GM18858 (cell line): ENCODE measurements at regions not wholly inside any gene's neighbourhood (a gene's known extent, or its start where the extent isn't known, plus 50 kb on each side); places are given as distances from the start of the nearest gene placed in this dataset.
"Not testable (repeated sequence)": the region's sequence is repeated elsewhere in the genome, so short reads cannot be mapped to it uniquely, and the experiment has no call there.

ENCODE experiments used
- ATAC-seq: cut with Tn5 transposase; IDR thresholded peaks from one replicate; pipeline ENCODE4 v1.9.1; 2021; ENCODE audit not compliant: unreplicated experiment

DNA sequence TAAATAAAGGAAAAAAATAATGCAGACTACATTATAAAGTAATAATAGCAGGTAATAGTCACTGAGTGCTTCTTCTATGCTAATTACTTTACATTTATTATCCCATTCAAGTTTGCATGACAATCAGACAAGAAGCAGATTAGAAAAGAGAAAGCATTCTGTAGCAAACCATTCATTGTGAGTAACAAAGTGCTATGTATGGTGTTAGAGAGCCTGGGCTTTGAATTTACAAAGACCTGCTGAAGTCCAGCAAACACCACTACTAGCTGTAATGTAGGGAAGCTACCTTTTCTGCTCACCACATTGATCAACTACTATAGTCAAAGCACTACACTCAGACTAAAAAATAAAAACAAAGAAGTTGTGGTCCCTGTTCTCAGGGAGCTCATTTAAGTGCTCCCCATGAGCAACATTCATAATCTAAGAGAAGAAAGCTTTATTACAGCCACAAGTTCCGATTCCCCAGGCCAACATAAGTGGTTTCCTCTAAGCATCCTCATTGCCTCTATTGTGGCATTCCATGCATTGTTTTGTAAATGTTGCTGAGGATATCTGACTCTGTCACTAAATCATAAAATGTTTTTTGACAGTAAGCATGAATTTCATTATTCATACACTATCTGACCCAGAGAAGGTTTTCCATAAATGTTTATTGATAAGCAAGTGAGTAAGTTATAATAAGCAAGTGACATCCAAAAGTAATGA, 108.5 kb downstream of the FOXD4L6 start:
- ATAC-seq: not testable (repeated sequence)

DNA sequence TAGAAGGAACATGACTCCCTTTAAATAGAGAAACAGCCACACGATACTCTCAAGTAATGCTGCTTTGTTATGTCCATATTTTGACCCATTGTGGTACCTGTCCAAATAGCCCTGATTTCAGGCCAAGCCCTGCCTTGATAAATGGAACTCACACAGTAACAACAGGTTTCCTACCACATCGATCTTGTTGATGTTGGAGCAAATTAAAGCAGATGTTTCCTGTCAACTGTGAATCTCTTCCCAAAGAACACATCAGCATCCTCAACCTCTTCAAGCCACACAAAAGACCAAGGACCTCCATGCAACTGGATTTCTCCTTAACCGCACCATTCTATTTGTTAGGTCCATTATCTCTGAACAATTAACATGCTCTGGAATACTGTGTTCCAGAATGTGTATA, 109.5 kb downstream of the FOXD4L6 start:
- ATAC-seq: not testable (repeated sequence)

DNA sequence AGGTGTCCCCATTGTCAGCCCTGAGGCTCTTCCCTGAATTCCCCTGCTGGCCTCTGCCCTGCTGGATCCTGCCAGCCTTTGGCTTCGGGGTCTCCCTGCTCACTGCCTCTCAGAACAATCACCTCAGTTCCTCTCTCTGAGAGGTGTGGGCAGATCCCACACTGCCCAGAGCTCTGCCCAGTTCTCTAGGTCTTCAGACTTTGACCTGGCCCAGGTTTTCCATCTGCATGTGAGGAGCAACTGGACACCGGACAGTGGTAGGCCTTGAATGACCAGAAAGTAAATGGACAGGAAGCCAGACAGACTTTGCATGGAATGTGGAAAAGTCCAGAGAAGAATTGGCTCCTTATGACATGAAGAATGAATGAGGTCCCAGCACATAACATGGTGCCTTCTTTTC, 111.8 kb downstream of the FOXD4L6 start:
- not testable (repeated sequence) for ATAC-seq

DNA sequence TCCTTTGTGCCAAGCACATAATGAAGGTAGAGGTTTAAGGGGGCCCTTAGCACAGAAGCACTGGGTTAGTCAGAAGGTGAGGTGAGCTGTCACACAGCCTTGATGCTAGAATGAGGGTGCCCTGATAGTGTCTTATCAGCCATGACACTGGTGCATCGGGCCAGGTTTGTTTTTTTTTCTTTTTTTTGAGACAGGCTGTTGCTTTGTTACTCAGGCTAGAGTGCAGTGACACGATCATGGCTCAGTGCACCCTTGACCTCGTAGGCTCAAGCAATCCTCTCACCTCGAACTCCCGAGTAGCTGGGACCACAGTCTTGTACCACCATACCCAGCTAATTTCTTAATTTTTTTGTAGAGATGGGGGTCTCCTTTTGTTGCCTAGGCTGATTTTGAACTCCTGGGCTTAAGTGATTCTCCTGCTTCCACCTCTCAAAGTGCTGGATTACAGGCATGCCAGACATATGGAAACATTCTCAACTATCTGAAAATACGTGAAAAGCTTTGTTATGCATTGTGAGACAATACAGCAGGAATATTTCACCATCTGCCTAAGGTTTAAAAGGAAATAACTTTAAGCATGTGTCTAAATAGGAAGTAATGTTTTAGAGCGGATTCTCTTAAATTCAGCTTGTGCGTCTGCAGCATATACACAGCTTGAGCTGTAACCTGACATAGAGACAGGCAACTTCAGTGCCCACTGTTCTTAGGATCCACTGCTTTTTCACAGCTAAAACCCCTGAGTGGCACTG, 128.4 kb downstream of the FOXD4L6 start:
- ATAC-seq: not testable (repeated sequence)

DNA sequence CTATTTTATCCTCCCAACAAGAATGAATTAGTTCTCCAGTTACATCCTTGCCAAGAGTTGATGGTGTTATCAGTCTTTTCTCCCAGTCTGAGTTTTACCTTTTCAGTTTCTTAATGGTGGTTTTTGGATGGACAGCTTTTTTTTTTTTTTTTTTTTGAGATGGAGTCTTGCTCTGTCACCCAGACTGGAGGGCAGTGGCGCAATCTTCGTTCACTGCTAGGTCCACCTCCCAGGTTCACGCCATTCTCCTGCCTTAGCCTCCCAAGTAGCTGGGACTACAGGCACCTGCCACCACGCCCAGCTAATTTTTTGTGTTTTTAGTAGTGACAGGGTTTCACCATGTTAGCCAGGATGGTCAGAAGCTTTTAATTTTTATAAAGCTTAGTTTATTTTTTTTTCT, 133.0 kb downstream of the FOXD4L6 start:
- not testable (repeated sequence) for ATAC-seq

DNA sequence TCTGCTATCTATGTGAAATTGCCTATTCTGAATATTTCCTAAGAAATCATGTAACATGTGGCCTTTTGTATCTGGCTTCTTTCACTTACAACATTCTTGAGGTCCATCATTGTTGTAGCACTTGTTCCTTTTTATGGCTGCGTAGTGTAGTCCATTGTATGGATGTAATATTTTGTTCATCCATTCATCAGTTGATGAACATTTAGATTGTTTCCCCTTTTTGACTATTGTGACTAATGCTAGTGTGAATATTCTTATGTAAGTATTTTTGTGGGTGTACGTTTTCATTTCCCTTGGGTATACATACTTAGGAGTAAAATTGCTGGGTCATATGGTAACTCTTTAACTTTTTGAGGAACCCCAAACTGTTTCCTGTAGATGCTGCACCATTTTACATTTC, 134.6 kb downstream of the FOXD4L6 start:
- ATAC-seq: not testable (repeated sequence)

DNA sequence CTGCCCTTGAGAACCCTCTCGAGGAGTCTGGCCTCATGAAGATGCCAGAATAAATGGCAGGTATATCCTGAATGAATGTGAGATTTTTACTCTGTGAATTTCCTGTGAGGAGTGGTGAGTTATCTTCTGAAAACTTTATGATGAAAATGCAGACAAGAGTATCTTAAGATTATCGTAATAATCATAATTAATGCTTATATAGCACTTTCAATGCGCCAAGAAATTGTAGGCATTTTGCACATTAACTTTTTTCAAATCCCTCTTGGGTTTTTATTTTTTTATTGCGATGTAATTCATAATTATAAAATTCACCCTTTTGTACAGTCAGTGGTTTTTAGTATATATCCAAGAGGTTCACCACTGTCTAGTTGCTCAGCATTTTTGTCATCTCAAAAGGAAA, 135.1 kb downstream of the FOXD4L6 start:
- not testable (repeated sequence) for ATAC-seq

DNA sequence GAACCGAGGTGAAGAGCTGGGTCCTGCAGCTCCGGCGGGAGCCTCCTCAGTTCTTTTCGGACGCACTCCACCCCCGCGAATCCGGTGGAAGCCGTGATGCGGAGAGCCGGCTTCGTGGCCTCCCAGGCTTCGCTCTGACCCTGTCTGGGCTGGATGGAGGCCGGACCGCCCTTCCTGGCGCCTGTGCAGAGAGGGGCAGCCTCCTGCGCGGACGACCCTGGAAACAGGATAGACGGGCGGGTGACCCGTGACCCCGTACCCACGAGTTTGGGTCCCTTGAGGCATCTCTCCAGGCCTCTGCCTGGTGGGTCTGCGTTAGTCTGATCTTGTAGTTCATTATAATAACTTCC, 136.0 kb downstream of the FOXD4L6 start:
- peak; percentile 39 for ATAC-seq

DNA sequence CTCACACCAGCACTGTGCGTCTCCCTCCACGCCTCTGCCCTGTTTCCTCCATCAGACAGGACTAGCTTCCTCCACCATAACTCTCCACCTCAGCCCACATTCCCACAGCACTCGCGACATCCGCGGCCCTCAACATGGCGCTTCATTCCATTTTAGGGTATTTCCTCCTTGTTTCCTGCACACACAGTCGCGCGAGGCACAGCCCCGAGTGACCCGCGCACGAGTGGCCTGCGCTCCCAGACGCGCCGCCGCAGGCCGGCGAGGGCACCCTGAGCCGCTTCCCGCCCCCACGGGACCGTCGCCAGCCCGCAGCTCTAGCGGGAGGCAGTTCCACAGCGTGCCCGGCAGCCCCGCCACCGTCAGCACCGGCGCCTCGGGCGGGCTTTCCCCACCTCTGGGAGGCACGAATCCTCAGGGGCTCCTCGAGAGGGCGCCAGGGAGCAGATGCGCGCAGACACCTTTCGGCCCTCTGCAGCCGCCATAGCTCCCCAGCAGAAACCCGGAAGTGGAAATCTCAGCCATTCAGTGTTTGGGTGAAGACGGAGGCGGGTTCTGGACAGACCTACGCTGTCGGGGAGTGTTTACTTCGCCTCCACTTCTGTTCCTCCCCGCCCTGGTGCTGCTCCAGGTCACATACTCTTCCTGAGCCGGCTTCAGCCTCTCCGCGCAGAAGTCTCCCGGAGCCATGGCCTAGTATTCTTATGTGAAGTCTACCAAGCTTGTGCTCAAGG, 136.6 kb downstream of the FOXD4L6 start:
- ATAC-seq: peak; percentile 99

DNA sequence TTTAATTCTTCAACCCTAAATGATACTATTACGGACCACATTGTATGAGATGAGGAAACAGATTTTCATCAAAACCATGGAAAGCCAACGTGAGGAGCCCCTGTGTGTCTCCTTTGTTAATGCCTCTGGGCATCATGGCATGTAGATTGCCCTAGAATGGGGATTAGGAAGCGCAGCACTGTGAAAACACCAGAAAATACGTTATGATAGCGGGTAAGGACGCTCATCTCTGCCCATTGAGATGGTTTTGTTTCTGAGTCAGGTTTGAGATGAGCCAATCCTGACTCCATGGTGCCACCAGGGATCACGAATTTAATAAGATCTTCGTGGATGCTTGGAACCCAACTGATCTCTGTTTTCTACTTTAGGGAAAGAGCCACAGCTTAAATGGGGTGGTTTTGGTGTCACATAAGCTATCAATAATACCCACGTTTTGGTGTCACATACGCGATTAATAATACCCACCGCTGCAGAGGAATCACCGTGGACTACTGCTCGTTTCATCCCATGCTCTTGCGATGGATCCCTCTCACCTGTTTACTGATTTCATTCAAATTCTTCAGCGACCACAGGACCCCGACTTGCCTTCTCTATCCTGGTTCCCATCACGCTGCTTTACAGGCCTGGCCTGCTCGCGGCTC, 137.3 kb downstream of the FOXD4L6 start:
- not testable (repeated sequence) for ATAC-seq

DNA sequence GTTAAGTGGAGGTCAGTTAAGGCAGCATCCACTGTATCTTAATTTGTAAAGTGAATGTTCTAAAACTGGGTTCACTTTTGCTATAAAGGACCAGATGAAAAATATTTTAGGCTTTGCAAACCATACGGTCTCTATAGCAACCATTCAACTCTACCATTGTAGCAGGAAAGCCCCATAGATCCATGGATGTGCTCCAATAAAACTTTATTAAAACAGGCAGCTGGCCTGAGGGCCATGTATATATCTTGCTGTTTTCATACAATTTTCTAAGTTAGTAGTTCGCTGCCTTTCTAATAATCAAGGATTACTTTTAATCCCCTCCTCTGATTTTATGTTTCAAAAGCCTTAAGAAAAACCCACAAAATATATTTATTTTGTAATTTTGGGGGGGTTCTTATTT, 142.1 kb downstream of the FOXD4L6 start:
- ATAC-seq: not testable (repeated sequence)

DNA sequence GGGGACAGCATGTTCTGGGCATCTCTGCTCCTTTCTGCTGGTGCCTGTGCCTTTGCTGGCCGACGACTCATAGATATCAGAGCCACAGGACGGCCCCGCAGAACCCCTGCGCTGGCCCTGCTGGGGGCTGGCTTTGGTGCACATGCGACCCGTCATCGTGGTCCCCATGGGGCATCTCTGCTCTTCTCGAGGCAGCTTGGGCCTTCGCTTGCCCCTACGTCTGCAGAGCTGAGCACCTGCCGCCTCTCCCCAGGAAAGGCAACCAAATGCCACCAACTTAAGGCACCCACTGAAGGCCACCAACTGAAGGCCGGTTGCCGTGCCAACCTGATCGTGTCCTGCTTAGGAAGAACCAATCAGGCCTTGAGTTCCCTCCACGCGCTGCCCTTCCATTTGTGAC, 153.1 kb downstream of the FOXD4L6 start:
- ATAC-seq: not testable (repeated sequence)

DNA sequence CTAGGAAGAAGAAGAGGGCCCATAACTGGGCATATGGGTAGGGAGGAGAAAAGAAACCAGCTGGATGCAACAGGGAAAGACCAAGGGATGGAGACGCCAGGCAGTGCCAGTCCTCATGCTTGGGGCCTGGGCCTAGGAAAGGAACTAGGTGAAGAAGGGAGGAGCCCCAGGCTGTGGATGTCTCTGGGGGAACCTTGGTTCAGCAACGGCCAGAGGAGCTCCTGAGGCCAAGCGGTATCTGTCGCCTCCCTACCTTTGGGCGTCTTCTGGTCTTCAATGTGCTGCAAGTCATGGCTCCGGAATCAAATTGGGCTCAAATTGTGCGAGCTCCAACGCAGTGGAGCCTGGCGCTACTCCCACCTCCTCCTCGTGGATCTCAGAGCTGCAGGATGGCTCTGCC, 153.6 kb downstream of the FOXD4L6 start:
- ATAC-seq: not testable (repeated sequence)

DNA sequence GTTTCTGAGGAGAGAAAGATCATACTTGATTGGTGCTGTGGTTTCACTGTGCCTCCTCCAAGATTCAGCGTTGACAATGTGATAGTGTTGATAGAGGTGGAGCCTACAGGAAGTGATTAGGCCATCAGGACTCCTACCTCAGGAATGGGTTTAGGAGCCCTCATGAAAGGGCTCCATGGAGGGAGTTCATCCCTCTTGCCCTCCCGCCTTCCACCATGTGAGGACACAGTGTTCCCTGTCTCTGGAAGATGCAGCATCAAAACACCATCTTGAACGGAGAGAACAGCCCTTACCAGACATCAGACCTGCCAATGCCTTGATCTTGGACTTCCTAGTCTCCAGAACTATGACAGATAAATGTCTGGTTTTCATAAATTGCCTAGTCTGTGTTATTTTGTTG, 156.7 kb downstream of the FOXD4L6 start:
- not testable (repeated sequence) for ATAC-seq

DNA sequence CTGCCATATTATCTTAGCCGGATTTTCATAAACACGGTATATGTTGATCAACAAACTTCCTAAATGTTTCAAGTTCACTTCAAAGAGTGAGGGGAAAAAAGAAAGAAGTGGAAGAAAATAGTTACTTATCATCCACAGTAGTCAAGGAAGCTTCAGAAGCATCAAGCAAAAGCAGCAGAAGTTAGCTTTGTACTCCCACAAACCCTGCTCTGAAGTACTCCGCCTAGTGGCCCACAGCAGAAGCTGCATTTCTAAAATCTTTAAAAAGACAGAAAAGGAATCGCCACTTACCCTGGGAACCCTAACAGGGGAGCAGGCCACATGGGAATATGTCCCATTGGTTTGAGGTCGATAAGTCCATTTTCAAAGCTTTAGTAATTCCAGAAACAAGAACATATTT, 158.1 kb downstream of the FOXD4L6 start:
- ATAC-seq: not testable (repeated sequence)

DNA sequence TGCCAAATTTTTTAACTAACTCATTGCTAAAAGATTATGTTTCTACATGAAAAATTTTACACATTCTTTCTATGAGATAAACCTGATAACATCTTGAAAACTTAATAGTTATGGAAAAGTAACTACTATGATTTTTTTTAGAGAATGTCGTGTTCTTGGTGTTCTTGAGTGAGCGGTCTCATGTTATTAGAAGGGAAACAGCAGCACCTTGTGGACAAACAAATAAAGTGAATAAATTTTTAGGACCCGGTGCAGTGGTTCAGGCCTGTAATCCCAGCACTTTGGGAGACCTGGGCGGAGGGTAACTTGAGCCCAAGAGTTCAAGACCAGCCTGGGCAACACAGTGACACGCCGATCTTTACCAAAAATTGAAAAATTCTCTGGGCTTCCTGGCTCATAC, 166.0 kb downstream of the FOXD4L6 start:
- not testable (repeated sequence) for ATAC-seq

DNA sequence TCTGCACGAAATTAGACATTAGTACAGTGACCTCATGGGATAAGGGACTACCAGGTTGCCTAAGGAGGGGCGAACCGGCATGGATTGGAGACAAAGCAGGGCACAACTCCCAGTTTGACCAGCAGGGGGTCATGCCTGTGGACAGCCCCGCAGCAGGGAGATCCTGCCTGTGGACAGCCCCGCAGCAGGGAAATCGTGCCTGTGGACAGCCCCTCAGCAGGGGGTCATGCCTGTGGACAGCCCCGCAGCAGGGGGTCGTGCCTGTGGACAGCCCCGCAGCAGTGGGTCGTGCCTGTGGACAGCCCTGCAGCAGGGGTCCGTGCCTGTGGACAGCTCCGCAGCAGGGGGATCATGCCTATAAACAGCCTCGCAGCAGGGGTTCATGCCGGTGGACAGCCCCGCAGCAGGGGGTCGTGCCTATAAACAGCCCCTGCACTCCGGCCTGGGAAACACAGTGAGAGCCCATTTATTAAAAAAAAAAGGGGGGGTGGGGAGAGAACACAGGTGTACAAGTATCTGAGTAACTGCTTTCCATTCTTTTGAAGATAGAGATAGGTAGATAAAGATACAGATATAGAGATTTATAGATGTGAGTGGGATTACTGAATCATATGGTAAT, 176.5 kb downstream of the FOXD4L6 start:
- ATAC-seq: not testable (repeated sequence)

DNA sequence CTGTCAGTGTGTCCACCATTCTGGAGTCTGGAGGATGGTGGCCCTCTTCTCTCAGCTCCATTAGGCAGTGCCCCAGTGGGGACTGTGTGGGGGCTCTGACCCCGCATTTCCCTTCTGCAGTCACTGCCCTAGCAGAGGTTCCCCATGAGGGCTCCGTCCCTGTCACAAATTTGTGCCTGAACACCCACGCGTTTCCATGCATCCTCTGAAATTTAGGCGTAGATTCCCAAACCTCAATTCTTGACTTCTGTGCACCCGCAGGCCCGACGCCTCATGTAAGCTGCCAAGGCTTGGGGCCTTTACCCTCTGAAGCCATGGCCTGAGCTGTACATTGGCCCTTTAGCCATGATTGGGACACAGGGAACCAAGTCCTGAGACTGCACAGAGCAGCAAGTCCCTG, 182.3 kb downstream of the FOXD4L6 start:
- not testable (repeated sequence) for ATAC-seq

DNA sequence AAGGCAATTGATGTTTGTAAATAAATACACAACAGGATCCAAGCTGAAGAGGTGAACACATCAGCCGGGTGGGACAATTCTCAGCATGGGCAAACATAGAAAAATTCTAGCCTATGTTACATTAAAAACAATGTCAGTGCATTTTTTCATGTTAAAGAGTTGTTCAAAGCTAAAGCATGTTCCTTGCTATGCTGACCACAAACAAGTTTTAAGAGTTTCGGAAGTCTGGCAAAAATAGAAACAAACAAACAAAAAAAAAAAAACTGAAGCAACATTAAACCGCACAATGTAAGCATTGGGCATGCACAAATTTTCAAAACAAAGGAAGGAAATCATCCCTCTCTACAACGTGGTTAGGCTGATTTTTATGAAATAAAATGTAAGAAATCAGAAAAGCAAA, 185.8 kb downstream of the FOXD4L6 start:
- not testable (repeated sequence) for ATAC-seq

DNA sequence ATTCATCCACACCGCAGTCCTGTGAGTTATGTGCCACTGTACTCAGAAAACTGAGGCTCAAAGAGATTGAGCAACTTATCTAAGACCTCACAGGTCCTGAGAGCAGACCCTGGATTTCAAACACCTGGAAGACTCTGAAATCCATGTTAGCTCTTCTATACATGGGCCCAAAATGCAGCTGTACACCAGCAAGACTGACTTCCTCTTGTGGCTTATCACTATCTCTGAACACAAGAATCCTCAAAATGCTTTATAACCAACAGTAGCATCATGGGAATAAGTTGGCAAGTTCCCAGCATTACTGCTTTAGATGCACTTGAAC, 188.6 kb downstream of the FOXD4L6 start:
- ATAC-seq: not testable (repeated sequence)
